ENCODE measurements at regions not wholly inside any gene's neighbourhood (a gene's known extent, or its start where the extent isn't known, plus 50 kb on each side); places are given as distances from the start of the nearest gene placed in this dataset.
A peak's percentile ranks its signal among the peaks of the same experiment; 100 is the strongest.

DNA sequence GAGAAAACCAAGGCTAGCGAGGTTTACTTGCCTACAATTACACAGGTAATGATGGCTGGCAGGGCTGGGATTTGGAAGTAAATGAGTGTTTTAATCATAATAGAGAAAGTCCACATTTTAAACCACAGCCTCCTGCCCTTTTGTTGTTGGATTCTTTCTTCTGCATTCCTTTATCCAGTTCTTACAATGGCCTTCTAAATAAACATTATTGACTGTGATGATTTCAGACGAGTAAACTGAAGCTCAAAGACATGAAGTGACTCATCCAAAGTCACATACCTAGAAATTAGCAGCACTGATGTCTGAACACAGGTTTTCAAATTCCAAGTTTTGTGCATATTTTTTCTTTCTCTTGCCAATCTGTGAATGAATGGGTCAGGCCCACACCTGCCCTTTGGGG is 51.2 kb upstream of the C1QTNF7 start:
- peak in 1 of 5 donors; percentile 7 for DNase-seq

Data from T-helper 1 cell (primary cell).